GM12878 (cell line): ENCODE measurements at regions not wholly inside any gene's neighbourhood (a gene's known extent, or its start where the extent isn't known, plus 50 kb on each side); places are given as distances from the start of the nearest gene placed in this dataset.

Source experiments
- ATAC-seq: fragments of 200-7000 bp; cut with Tn5 transposase; 3 replicates; pipeline ENCODE4 v1.9.1; 2020; ENCODE audit warnings: mild to moderate bottlenecking, moderate library complexity
- BruUV-seq: library from RNA; stranded (reverse); fragments of 400-500 nt; replicated peaks from 2 replicates; lab custom pipeline; 2021; lab: Mats Ljungman, UMichigan
- CTCF ChIA-PET: fragments of 300-600 bp; sonication (Branson Sonifier 250); formaldehyde crosslinking; extraction: SDS; loops from one replicate; lab custom pipeline; 2021; ENCODE audit warnings: inconsistent platforms; lab: Yijun Ruan, JAX
- POLR2A ChIA-PET: fragments of 350-600 bp; formaldehyde crosslinking; extraction: SDS; loops from one replicate; lab custom pipeline; 2021; ENCODE audit warnings: inconsistent platforms; lab: Charles Lee
- RAD21 ChIA-PET: fragments of 300-600 bp; sonication (Branson Sonifier 250); formaldehyde crosslinking; loops from one replicate; lab custom pipeline; 2023; ENCODE audit warnings: antibody characterized with exemption; ENCODE audit not compliant: unreplicated experiment; lab: Charles Lee
- SMC1A ChIA-PET: fragments of 300-600 bp; sonication (Branson Sonifier 250); formaldehyde crosslinking; loops from one replicate; lab custom pipeline; 2023; ENCODE audit not compliant: unreplicated experiment, uncharacterized antibody; lab: Charles Lee
- DNase-seq: peaks from one replicate; pipeline ENCODE4 v3.0.0-alpha.2; 2011; ENCODE audit warnings: low read depth, low spot score
- FAIRE-seq: peaks from 3 replicates; lab custom pipeline; 2011; peaks lifted over from hg19 to GRCh38; lab: Jason Lieb, UNC
- H2AFZ ChIP-seq: 2 replicates; pipeline ENCODE4 v1.6.0; 2011; ENCODE audit warnings: low read depth, low read length, control low read depth; ENCODE audit not compliant: control insufficient read depth
- H3K27ac ChIP-seq: 2 replicates; pipeline ENCODE4 v1.5.1; 2011; ENCODE audit warnings: control low read depth; ENCODE audit not compliant: control insufficient read depth, insufficient read depth
- H3K27me3 ChIP-seq, 2 experiments: replicated peaks in 1 of 2; 2 replicates each; pipeline versions ENCODE4 v1.6.0 to v1.6.1; 2011; ENCODE audit warnings: low read length in 1 of 2; ENCODE audit not compliant: control insufficient read depth in 2 of 2, insufficient read depth in 2 of 2
- H3K36me3 ChIP-seq, 2 experiments: 2 replicates each; pipeline ENCODE4 v1.5.1; 2011; ENCODE audit warnings: low read length in 1 of 2; ENCODE audit not compliant: control insufficient read depth in 2 of 2, insufficient read depth in 2 of 2
- H3K4me1 ChIP-seq: 2 replicates; pipeline ENCODE4 v1.6.1; 2011; ENCODE audit warnings: mild to moderate bottlenecking, low read length, moderate library complexity, mixed read lengths; ENCODE audit not compliant: control insufficient read depth, insufficient read depth
- H3K4me2 ChIP-seq: 2 replicates; pipeline ENCODE4 v1.6.0; 2011; ENCODE audit warnings: control low read depth; ENCODE audit not compliant: control insufficient read depth, insufficient read depth
- H3K4me3 ChIP-seq: fragments of 200-600 bp; sonication (generic); 2 replicates; pipeline ENCODE4 v1.5.1; 2016
- H3K79me2 ChIP-seq: 2 replicates; pipeline ENCODE4 v1.6.0; 2011; ENCODE audit warnings: low read length; ENCODE audit not compliant: control insufficient read depth, insufficient read depth
- H3K9ac ChIP-seq: 2 replicates; pipeline ENCODE4 v1.8.0; 2011; ENCODE audit warnings: low read length, control low read depth, mixed read lengths; ENCODE audit not compliant: control insufficient read depth, insufficient read depth
- H3K9me3 ChIP-seq: replicated peaks from 3 replicates; pipeline ENCODE4 v1.5.1; 2011; ENCODE audit warnings: mild to moderate bottlenecking, low read length; ENCODE audit not compliant: control insufficient read depth, insufficient read depth
- H4K20me1 ChIP-seq: 2 replicates; pipeline ENCODE4 v1.6.0; 2011; ENCODE audit not compliant: control insufficient read depth, insufficient read depth
- BACH1 ChIP-seq: fragments of 450-650 bp; IDR thresholded peaks from 2 replicates; pipeline ENCODE4 v1.6.1; 2017; ENCODE audit warnings: mild to moderate bottlenecking, borderline replicate concordance
- CEBPB ChIP-seq, 2 experiments: fragments of 150-350 bp in 1 of 2; IDR thresholded peaks; 2 replicates each; pipeline ENCODE4 v1.6.1; 2012 to 2014; ENCODE audit warnings: low read depth in 2 of 2, low read length in 2 of 2, borderline replicate concordance in 1 of 2, inconsistent platforms in 1 of 2
- MTA3 ChIP-seq: IDR thresholded peaks from 2 replicates; pipeline ENCODE4 v1.6.1; 2012; ENCODE audit warnings: low read length, inconsistent platforms, borderline replicate concordance
- MYB ChIP-seq: fragments of 150-350 bp; IDR thresholded peaks from 2 replicates; pipeline ENCODE4 v1.6.1; 2014; ENCODE audit warnings: mild to moderate bottlenecking, low read depth, low read length, borderline replicate concordance
- RAD51 ChIP-seq: fragments of 450-650 bp; IDR thresholded peaks from 2 replicates; pipeline ENCODE4 v1.6.1; 2016; ENCODE audit warnings: moderate library complexity, mild to moderate bottlenecking, inconsistent platforms
- WRNIP1 ChIP-seq: IDR thresholded peaks from 2 replicates; pipeline ENCODE4 v1.6.1; 2011; ENCODE audit warnings: low read depth, low read length, improper control_type of control experiment, borderline replicate concordance
- ZNF207 ChIP-seq: fragments of 450-650 bp; IDR thresholded peaks from 2 replicates; pipeline ENCODE4 v1.6.1; 2014; ENCODE audit warnings: antibody characterized with exemption, mild to moderate bottlenecking, borderline replicate concordance
- ZNF24 ChIP-seq: fragments of 450-650 bp; IDR thresholded peaks from 2 replicates; pipeline ENCODE4 v1.6.1; 2017; ENCODE audit warnings: antibody characterized with exemption, mild to moderate bottlenecking
- WGBS: methylation state at CpG from one replicate; pipeline ENCODE4 v1.1.6; 2016; ENCODE audit warnings: low lambda C conversion rate; ENCODE audit not compliant: insufficient replicate concordance, insufficient coverage; ENCODE audit errors: missing lambda C conversion rate; 5-methylcytosine and 5-hydroxymethylcytosine counted together
- in situ Hi-C: fragments of 300-500 bp; cut with MboI; formaldehyde crosslinking; loops from 9 replicates; pipeline ENCODE4 v1.14.3; 2018; ENCODE audit warnings: mixed read lengths
- intact Hi-C: fragments of 100-400 bp; cut with micrococcal nuclease; formaldehyde crosslinking; loops from one replicate; pipeline ENCODE4 v1.14.2; 2022; ENCODE audit not compliant: unreplicated experiment
- TF ChIP-seq, protein P1 (sequence below): IDR thresholded peaks from 2 replicates; pipeline ENCODE4 v1.6.1; 2012; ENCODE audit warnings: improper control_type of control experiment, low read depth, low read length; ENCODE audit not compliant: insufficient replicate concordance
- TF ChIP-seq, protein P2 (sequence below): fragments of 450-650 bp; IDR thresholded peaks from 2 replicates; pipeline ENCODE4 v1.6.1; 2014; ENCODE audit warnings: mild to moderate bottlenecking
- TF ChIP-seq, protein P3 (sequence below), 3 experiments: IDR thresholded peaks in 2 of 3; conservative IDR thresholded peaks in 1 of 3; 2 replicates each; pipeline ENCODE4 v1.5.1; 2011; ENCODE audit warnings: low read depth in 3 of 3, low read length in 3 of 3, mild to moderate bottlenecking in 3 of 3, control low read depth in 2 of 3, moderate library complexity in 2 of 3, inconsistent platforms in 1 of 3, mixed read lengths in 1 of 3; ENCODE audit not compliant: control insufficient read depth in 2 of 3, insufficient read depth in 1 of 3; ENCODE audit errors: extremely low read depth in 1 of 3
- TF ChIP-seq, protein P4 (sequence below): fragments of 450-650 bp; IDR thresholded peaks from 2 replicates; pipeline ENCODE4 v1.6.1; 2017; ENCODE audit warnings: mild to moderate bottlenecking, low read depth, inconsistent platforms; ENCODE audit not compliant: poor library complexity, severe bottlenecking

DNA sequence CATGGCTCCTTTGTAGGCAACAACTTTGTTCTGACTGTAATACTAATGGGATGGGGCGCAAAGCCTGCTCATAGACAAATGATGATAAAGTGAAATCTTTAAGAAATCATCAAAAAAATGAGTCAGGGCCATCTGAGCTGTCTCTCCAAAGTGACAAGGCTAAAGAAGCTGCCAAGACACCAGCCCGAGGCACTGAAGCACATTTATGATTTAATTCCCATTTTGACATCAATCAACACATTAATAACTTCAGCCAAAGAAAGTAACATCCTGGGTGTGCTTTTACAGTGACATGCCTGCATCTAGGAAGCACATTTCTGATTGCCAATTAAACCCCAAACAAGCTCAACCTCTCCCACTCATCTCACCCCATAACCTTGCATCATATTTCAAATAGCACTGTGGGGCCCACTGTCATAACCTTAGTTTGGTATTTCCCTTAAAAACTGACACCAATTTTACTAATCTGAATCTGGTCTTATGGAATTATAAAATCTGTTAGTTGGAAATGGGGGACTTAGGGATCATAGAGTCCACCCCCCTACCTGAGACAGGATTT lies 676.6 kb downstream of the TOX3 start (continued):
- TF ChIP-seq, protein P1, sequence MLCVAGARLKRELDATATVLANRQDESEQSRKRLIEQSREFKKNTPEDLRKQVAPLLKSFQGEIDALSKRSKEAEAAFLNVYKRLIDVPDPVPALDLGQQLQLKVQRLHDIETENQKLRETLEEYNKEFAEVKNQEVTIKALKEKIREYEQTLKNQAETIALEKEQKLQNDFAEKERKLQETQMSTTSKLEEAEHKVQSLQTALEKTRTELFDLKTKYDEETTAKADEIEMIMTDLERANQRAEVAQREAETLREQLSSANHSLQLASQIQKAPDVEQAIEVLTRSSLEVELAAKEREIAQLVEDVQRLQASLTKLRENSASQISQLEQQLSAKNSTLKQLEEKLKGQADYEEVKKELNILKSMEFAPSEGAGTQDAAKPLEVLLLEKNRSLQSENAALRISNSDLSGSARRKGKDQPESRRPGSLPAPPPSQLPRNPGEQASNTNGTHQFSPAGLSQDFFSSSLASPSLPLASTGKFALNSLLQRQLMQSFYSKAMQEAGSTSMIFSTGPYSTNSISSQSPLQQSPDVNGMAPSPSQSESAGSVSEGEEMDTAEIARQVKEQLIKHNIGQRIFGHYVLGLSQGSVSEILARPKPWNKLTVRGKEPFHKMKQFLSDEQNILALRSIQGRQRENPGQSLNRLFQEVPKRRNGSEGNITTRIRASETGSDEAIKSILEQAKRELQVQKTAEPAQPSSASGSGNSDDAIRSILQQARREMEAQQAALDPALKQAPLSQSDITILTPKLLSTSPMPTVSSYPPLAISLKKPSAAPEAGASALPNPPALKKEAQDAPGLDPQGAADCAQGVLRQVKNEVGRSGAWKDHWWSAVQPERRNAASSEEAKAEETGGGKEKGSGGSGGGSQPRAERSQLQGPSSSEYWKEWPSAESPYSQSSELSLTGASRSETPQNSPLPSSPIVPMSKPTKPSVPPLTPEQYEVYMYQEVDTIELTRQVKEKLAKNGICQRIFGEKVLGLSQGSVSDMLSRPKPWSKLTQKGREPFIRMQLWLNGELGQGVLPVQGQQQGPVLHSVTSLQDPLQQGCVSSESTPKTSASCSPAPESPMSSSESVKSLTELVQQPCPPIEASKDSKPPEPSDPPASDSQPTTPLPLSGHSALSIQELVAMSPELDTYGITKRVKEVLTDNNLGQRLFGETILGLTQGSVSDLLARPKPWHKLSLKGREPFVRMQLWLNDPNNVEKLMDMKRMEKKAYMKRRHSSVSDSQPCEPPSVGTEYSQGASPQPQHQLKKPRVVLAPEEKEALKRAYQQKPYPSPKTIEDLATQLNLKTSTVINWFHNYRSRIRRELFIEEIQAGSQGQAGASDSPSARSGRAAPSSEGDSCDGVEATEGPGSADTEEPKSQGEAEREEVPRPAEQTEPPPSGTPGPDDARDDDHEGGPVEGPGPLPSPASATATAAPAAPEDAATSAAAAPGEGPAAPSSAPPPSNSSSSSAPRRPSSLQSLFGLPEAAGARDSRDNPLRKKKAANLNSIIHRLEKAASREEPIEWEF: no peak
- no peak for TF ChIP-seq RAD51
- TF ChIP-seq MYB: no peak
- TF ChIP-seq, all 136 proteins: peak for 0

DNA sequence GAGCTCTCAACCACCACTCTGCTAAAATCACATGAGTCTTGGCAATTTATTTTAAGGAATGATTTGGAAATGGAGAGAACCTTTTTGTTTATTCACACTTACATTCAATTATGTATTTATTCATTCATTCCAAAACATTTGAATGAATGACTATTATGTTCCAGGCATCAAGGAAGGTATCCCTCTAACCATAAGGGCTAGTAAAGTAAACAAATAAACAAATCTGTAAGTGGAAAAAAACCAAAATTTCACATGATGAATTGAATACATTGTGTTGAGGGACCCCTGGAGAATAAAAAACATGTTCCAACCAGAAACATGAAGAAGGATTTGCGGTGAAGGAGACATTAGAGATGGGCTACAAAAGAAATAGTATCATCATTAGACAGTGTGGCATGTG lies 677.8 kb downstream of the TOX3 start:
- Histone ChIP-seq H3K4me3 (no peak overlapping the region), H3K36me3 (no peaks in the 10 kb centered on the region), H3K27ac (no peak overlapping the region), H4K20me1 (no peaks in the 10 kb centered on the region), H3K79me2 (no peaks in the 10 kb centered on the region), H2AFZ (no peak overlapping the region), H3K9me3 (no peaks in the 10 kb centered on the region), H3K27me3 (no peaks in the 10 kb centered on the region), H3K9ac (no peak overlapping the region), H3K4me2 (no peak overlapping the region), H3K4me1 (no peaks in the 10 kb centered on the region)
- intact Hi-C loops: no loop called here
- ChIA-PET CTCF (no interaction called here), POLR2A (no interaction called here), RAD21 (no interaction called here), SMC1A (no interaction called here)
- FAIRE-seq (no peak), DNase-seq (no peak), ATAC-seq (no peak)
- WGBS: 33% methylated on average over 1 of the region's 1 CpG
- BruUV-seq: no TSS peak
- in situ Hi-C loops: no loop called here
- no peak for TF ChIP-seq CEBPB (IDR thresholded peaks at IDR 0.05; ENCODE audit: borderline replicate concordance in 1 of 2, low read depth in 2 of 2, low read length in 2 of 2)
- no peak for TF ChIP-seq ZNF24
- no peak for TF ChIP-seq WRNIP1
- TF ChIP-seq MTA3: no peak
- TF ChIP-seq, protein P2, sequence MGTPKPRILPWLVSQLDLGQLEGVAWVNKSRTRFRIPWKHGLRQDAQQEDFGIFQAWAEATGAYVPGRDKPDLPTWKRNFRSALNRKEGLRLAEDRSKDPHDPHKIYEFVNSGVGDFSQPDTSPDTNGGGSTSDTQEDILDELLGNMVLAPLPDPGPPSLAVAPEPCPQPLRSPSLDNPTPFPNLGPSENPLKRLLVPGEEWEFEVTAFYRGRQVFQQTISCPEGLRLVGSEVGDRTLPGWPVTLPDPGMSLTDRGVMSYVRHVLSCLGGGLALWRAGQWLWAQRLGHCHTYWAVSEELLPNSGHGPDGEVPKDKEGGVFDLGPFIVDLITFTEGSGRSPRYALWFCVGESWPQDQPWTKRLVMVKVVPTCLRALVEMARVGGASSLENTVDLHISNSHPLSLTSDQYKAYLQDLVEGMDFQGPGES: no peak
- TF ChIP-seq, protein P3, sequence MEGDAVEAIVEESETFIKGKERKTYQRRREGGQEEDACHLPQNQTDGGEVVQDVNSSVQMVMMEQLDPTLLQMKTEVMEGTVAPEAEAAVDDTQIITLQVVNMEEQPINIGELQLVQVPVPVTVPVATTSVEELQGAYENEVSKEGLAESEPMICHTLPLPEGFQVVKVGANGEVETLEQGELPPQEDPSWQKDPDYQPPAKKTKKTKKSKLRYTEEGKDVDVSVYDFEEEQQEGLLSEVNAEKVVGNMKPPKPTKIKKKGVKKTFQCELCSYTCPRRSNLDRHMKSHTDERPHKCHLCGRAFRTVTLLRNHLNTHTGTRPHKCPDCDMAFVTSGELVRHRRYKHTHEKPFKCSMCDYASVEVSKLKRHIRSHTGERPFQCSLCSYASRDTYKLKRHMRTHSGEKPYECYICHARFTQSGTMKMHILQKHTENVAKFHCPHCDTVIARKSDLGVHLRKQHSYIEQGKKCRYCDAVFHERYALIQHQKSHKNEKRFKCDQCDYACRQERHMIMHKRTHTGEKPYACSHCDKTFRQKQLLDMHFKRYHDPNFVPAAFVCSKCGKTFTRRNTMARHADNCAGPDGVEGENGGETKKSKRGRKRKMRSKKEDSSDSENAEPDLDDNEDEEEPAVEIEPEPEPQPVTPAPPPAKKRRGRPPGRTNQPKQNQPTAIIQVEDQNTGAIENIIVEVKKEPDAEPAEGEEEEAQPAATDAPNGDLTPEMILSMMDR (IDR thresholded peaks at IDR 0.05 in 2 of 3, conservative IDR thresholded peaks at IDR 0.05 in 1 of 3; ENCODE audit: control insufficient read depth in 2 of 3, extremely low read depth in 1 of 3, insufficient read depth in 1 of 3, low read depth in 3 of 3, low read length in 3 of 3): no peak
- no peak for TF ChIP-seq BACH1
- TF ChIP-seq ZNF207: no peak
- TF ChIP-seq, protein P4, sequence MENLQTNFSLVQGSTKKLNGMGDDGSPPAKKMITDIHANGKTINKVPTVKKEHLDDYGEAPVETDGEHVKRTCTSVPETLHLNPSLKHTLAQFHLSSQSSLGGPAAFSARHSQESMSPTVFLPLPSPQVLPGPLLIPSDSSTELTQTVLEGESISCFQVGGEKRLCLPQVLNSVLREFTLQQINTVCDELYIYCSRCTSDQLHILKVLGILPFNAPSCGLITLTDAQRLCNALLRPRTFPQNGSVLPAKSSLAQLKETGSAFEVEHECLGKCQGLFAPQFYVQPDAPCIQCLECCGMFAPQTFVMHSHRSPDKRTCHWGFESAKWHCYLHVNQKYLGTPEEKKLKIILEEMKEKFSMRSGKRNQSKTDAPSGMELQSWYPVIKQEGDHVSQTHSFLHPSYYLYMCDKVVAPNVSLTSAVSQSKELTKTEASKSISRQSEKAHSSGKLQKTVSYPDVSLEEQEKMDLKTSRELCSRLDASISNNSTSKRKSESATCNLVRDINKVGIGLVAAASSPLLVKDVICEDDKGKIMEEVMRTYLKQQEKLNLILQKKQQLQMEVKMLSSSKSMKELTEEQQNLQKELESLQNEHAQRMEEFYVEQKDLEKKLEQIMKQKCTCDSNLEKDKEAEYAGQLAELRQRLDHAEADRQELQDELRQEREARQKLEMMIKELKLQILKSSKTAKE: no peak
